K562 (cell line): ENCODE measurements at regions not wholly inside any gene's neighbourhood (a gene's known extent, or its start where the extent isn't known, plus 50 kb on each side); places are given as distances from the start of the nearest gene placed in this dataset.

Experiments used
- ATAC-seq: fragments of 200-7000 bp; cut with Tn5 transposase; 3 replicates; pipeline ENCODE4 v1.9.1; 2020; ENCODE audit warnings: moderate library complexity
- BruUV-seq: library from RNA; stranded (reverse); fragments of 400-500 nt; replicated peaks from 2 replicates; lab custom pipeline; 2021; lab: Mats Ljungman, UMichigan
- CTCF ChIA-PET: fragments of 300-600 bp; formaldehyde crosslinking; extraction: SDS; loops from one replicate; lab custom pipeline; 2021; ENCODE audit warnings: low intra/inter-chr PET ratio; lab: Yijun Ruan, JAX
- POLR2A ChIA-PET: fragments of 300-600, 350-650 bp; sonication (Branson Sonifier 250); formaldehyde crosslinking; extraction: SDS; loops from one replicate; lab custom pipeline; 2021; ENCODE audit warnings: antibody characterized with exemption, inconsistent platforms; lab: Yijun Ruan, JAX
- DNase-seq, 4 experiments: peaks; one replicate each; pipeline versions ENCODE4 v3.0.0 to v3.0.0-alpha.2; 2011 to 2018; ENCODE audit warnings: low spot score in 3 of 4, mixed read lengths in 3 of 4; ENCODE audit errors: extremely low read depth in 1 of 4
- FAIRE-seq: peaks from 2 replicates; lab custom pipeline; 2011; peaks lifted over from hg19 to GRCh38; lab: Jason Lieb, UNC
- H2AFZ ChIP-seq: 2 replicates; pipeline ENCODE4 v1.6.0; 2011; ENCODE audit warnings: low read depth, low read length, control low read depth, inconsistent platforms
- H3K27ac ChIP-seq: fragments of 200-600 bp; 3 replicates; pipeline ENCODE4 v1.8.0; 2011; ENCODE audit warnings: low read depth, mild to moderate bottlenecking, control low read depth, inconsistent platforms, low read length, moderate library complexity, mixed read lengths; ENCODE audit errors: extremely low read depth
- H3K27me3 ChIP-seq, 2 experiments: fragments of 300-600 bp in 1 of 2; 2 replicates in 1 of 2; 3 replicates in 1 of 2; pipeline versions ENCODE4 v1.6.0 to v1.8.0; 2011; ENCODE audit warnings: inconsistent platforms in 2 of 2, low read length in 2 of 2, mild to moderate bottlenecking in 1 of 2, mixed read lengths in 1 of 2, moderate library complexity in 1 of 2; ENCODE audit not compliant: control insufficient read depth in 2 of 2, insufficient read depth in 2 of 2
- H3K36me3 ChIP-seq: fragments of 300-600 bp; 3 replicates; pipeline ENCODE4 v1.8.0; 2011; ENCODE audit warnings: mild to moderate bottlenecking, low read length, inconsistent platforms; ENCODE audit not compliant: control insufficient read depth, insufficient read depth
- H3K4me1 ChIP-seq, 2 experiments: fragments of 200-600 bp in 1 of 2; replicated peaks in 1 of 2; 2 replicates in 1 of 2; 3 replicates in 1 of 2; pipeline versions ENCODE4 v1.5.1 to v1.8.0; 2011; ENCODE audit warnings: inconsistent platforms in 2 of 2, low read length in 2 of 2, mild to moderate bottlenecking in 1 of 2, mixed read lengths in 1 of 2, moderate library complexity in 1 of 2; ENCODE audit not compliant: control insufficient read depth in 2 of 2, insufficient read depth in 2 of 2
- H3K4me2 ChIP-seq: 2 replicates; pipeline ENCODE4 v1.6.1; 2011; ENCODE audit warnings: low read length, control low read depth, inconsistent platforms, mixed read lengths; ENCODE audit not compliant: insufficient read depth
- H3K4me3 ChIP-seq: fragments of 200-600 bp; sonication (generic), shearing (Covaris generic); 2 replicates; pipeline ENCODE4 v1.5.1; 2016; ENCODE audit warnings: control low read depth, inconsistent platforms
- H3K79me2 ChIP-seq: fragments of 200-600 bp; 3 replicates; pipeline ENCODE4 v1.8.0; 2011; ENCODE audit warnings: low read length, inconsistent platforms; ENCODE audit not compliant: control insufficient read depth, insufficient read depth
- H3K9ac ChIP-seq, 2 experiments: 2 replicates each; pipeline versions ENCODE4 v1.6.0 to v1.6.1; 2011; ENCODE audit warnings: low read depth in 2 of 2, low read length in 2 of 2, control low read depth in 1 of 2, inconsistent platforms in 1 of 2, mild to moderate bottlenecking in 1 of 2, mixed read lengths in 1 of 2; ENCODE audit not compliant: insufficient read depth in 1 of 2
- H3K9me1 ChIP-seq: one replicate; pipeline ENCODE4 v1.6.0; 2011; ENCODE audit warnings: inconsistent platforms, mild to moderate bottlenecking, low read length, moderate library complexity; ENCODE audit not compliant: control insufficient read depth, insufficient read depth
- H3K9me3 ChIP-seq: replicated peaks from 2 replicates; pipeline ENCODE4 v1.5.1; 2011; ENCODE audit warnings: low read depth, low read length, inconsistent platforms; ENCODE audit not compliant: control insufficient read depth, insufficient read depth
- H4K20me1 ChIP-seq: replicated peaks from 2 replicates; pipeline ENCODE4 v1.6.1; 2011; ENCODE audit warnings: low read length, inconsistent platforms, mixed read lengths; ENCODE audit not compliant: control insufficient read depth, insufficient read depth
- ADNP ChIP-seq: fragments of 200-800 bp; sonication (Bioruptor generic); IDR thresholded peaks from 2 replicates; pipeline ENCODE4 v1.6.1; 2016; ENCODE audit warnings: missing genetic modification characterization, missing compliant biosample characterization
- ARNT ChIP-seq, 2 experiments: fragments of 450-650 bp; IDR thresholded peaks; 2 replicates each; pipeline ENCODE4 v1.6.1; 2016; ENCODE audit warnings: mild to moderate bottlenecking in 1 of 2
- DLX4 ChIP-seq: fragments of 250-450 bp; sonication (Bioruptor Pico); IDR thresholded peaks from 2 replicates; pipeline ENCODE4 v1.6.1; 2021; ENCODE audit warnings: mild to moderate bottlenecking
- HDAC8 ChIP-seq: fragments of 450-650 bp; IDR thresholded peaks from 2 replicates; pipeline ENCODE4 v1.6.1; 2016; ENCODE audit warnings: mild to moderate bottlenecking, missing genetic modification characterization, moderate library complexity, missing compliant biosample characterization
- KAT8 ChIP-seq: fragments of 450-650 bp; IDR thresholded peaks from 2 replicates; pipeline ENCODE4 v1.6.1; 2016; ENCODE audit warnings: low read depth, mild to moderate bottlenecking
- PHB2 ChIP-seq: fragments of 450-650 bp; IDR thresholded peaks from 2 replicates; pipeline ENCODE4 v1.6.1; 2017; ENCODE audit warnings: low read depth
- SREBF2 ChIP-seq: sonication (generic); formaldehyde crosslinking; IDR thresholded peaks from 2 replicates; pipeline ENCODE4 v1.4.0; 2020; ENCODE audit warnings: mild to moderate bottlenecking, missing genetic modification reagents
- TCF3 ChIP-seq: sonication (generic); formaldehyde crosslinking; IDR thresholded peaks from 2 replicates; pipeline ENCODE4 v1.4.0; 2020; ENCODE audit warnings: mild to moderate bottlenecking, missing genetic modification reagents
- ZC3H11A ChIP-seq: IDR thresholded peaks from 2 replicates; pipeline ENCODE4 v1.6.1; 2012; ENCODE audit warnings: low read depth, low read length, improper control_type of control experiment
- ZNF583 ChIP-seq: fragments of 250-450 bp; sonication (Bioruptor Pico); IDR thresholded peaks from 2 replicates; pipeline ENCODE4 v1.4.0; 2020
- WGBS: fragments of 100-300 bp; shearing (Covaris generic); methylation state at CpG from one replicate; pipeline ENCODE4 v1.1.6; 2016; ENCODE audit warnings: low coverage, mixed read lengths; ENCODE audit not compliant: insufficient coverage; ENCODE audit errors: missing lambda C conversion rate; 5-methylcytosine and 5-hydroxymethylcytosine counted together
- in situ Hi-C: fragments of 300-500 bp; cut with MboI; formaldehyde crosslinking; loops from 4 replicates; pipeline ENCODE4 v1.15.0; 2018; ENCODE audit warnings: inconsistent platforms, mixed read lengths
- intact Hi-C: fragments of 100-400 bp; cut with micrococcal nuclease; formaldehyde crosslinking; loops from 2 replicates; pipeline ENCODE4 v1.14.2; 2022
- TF ChIP-seq, protein P1 (sequence below): fragments of 450-650 bp; IDR thresholded peaks from 2 replicates; pipeline ENCODE4 v1.6.1; 2016; ENCODE audit warnings: mild to moderate bottlenecking, moderate library complexity

DNA sequence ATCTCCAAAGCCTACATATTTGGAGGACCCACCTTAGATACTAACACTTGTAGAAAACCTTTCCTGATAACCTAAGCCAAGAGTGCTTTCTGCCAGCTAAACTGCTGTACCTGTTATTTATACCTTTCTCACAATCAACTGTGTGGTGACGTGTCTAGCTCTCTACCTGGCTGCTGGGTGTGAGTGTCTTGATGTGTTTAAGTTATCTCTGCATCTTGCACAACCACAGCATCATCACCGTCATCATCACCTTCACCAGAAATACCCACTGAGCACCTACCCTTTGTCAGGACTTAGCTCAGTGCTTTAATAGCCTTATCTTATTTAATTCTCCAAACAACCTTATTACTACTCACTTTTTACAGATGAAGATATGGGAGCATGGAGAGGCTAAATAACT lies 431.3 kb downstream of the MAFB start (continued):
- TF ChIP-seq ADNP (no peak), DLX4 (CRISPR knock-in tag) (no peak), TCF3 (CRISPR knock-in tag) (no peak), KAT8 (no peak)

- Histone ChIP-seq H4K20me1 (no peaks in the 10 kb centered on the region), H3K27ac (no peak overlapping the region), H2AFZ (no peak overlapping the region), H3K79me2 (no peaks in the 10 kb centered on the region), H3K9me1 (no peaks in the 10 kb centered on the region), H3K9ac (no peak overlapping the region), H3K27me3 (no peaks in the 10 kb centered on the region), H3K4me3 (no peak overlapping the region), H3K9me3 (no peaks in the 10 kb centered on the region), H3K4me2 (no peak overlapping the region), H3K36me3 (no peaks in the 10 kb centered on the region), H3K4me1 (no peaks in the 10 kb centered on the region)
- ChIA-PET CTCF (no interaction called here), POLR2A (no interaction called here)
- intact Hi-C loops (no loop called here), in situ Hi-C loops (no loop called here)
- ATAC-seq, result no peak
- no peak for FAIRE-seq
- no TSS peak for BruUV-seq
- DNase-seq, result no peak
- WGBS, result 0% methylated on average over 1 of the region's 1 CpG
- TF ChIP-seq, protein P1, sequence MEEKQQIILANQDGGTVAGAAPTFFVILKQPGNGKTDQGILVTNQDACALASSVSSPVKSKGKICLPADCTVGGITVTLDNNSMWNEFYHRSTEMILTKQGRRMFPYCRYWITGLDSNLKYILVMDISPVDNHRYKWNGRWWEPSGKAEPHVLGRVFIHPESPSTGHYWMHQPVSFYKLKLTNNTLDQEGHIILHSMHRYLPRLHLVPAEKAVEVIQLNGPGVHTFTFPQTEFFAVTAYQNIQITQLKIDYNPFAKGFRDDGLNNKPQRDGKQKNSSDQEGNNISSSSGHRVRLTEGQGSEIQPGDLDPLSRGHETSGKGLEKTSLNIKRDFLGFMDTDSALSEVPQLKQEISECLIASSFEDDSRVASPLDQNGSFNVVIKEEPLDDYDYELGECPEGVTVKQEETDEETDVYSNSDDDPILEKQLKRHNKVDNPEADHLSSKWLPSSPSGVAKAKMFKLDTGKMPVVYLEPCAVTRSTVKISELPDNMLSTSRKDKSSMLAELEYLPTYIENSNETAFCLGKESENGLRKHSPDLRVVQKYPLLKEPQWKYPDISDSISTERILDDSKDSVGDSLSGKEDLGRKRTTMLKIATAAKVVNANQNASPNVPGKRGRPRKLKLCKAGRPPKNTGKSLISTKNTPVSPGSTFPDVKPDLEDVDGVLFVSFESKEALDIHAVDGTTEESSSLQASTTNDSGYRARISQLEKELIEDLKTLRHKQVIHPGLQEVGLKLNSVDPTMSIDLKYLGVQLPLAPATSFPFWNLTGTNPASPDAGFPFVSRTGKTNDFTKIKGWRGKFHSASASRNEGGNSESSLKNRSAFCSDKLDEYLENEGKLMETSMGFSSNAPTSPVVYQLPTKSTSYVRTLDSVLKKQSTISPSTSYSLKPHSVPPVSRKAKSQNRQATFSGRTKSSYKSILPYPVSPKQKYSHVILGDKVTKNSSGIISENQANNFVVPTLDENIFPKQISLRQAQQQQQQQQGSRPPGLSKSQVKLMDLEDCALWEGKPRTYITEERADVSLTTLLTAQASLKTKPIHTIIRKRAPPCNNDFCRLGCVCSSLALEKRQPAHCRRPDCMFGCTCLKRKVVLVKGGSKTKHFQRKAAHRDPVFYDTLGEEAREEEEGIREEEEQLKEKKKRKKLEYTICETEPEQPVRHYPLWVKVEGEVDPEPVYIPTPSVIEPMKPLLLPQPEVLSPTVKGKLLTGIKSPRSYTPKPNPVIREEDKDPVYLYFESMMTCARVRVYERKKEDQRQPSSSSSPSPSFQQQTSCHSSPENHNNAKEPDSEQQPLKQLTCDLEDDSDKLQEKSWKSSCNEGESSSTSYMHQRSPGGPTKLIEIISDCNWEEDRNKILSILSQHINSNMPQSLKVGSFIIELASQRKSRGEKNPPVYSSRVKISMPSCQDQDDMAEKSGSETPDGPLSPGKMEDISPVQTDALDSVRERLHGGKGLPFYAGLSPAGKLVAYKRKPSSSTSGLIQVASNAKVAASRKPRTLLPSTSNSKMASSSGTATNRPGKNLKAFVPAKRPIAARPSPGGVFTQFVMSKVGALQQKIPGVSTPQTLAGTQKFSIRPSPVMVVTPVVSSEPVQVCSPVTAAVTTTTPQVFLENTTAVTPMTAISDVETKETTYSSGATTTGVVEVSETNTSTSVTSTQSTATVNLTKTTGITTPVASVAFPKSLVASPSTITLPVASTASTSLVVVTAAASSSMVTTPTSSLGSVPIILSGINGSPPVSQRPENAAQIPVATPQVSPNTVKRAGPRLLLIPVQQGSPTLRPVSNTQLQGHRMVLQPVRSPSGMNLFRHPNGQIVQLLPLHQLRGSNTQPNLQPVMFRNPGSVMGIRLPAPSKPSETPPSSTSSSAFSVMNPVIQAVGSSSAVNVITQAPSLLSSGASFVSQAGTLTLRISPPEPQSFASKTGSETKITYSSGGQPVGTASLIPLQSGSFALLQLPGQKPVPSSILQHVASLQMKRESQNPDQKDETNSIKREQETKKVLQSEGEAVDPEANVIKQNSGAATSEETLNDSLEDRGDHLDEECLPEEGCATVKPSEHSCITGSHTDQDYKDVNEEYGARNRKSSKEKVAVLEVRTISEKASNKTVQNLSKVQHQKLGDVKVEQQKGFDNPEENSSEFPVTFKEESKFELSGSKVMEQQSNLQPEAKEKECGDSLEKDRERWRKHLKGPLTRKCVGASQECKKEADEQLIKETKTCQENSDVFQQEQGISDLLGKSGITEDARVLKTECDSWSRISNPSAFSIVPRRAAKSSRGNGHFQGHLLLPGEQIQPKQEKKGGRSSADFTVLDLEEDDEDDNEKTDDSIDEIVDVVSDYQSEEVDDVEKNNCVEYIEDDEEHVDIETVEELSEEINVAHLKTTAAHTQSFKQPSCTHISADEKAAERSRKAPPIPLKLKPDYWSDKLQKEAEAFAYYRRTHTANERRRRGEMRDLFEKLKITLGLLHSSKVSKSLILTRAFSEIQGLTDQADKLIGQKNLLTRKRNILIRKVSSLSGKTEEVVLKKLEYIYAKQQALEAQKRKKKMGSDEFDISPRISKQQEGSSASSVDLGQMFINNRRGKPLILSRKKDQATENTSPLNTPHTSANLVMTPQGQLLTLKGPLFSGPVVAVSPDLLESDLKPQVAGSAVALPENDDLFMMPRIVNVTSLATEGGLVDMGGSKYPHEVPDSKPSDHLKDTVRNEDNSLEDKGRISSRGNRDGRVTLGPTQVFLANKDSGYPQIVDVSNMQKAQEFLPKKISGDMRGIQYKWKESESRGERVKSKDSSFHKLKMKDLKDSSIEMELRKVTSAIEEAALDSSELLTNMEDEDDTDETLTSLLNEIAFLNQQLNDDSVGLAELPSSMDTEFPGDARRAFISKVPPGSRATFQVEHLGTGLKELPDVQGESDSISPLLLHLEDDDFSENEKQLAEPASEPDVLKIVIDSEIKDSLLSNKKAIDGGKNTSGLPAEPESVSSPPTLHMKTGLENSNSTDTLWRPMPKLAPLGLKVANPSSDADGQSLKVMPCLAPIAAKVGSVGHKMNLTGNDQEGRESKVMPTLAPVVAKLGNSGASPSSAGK, result no peak
- no peak for TF ChIP-seq ZNF583
- no peak for TF ChIP-seq SREBF2 (CRISPR knock-in tag)
- no peak for TF ChIP-seq ARNT (IDR thresholded peaks at IDR 0.05)
- TF ChIP-seq ZC3H11A, result no peak
- TF ChIP-seq PHB2, result no peak
- no peak for TF ChIP-seq HDAC8 (tag)
Observed at GRCh38 chr20:40255365-40255764, 433.7 kb downstream of the MAFB start.
